Breast epithelium (tissue), 3 donors: ENCODE measurements at regions not wholly inside any gene's neighbourhood (a gene's known extent, or its start where the extent isn't known, plus 50 kb on each side); places are given as distances from the start of the nearest gene placed in this dataset.
"Not testable (repeated sequence)": the region's sequence is repeated elsewhere in the genome, so short reads cannot be mapped to it uniquely, and the experiment has no call there.

Experiments
- CTCF ChIP-seq, 3 donors: fragments of 450-650 bp; IDR thresholded peaks; one replicate each; pipeline ENCODE4 v1.5.1; 2016 to 2017; ENCODE audit warnings: antibody characterized with exemption in 3 of 3, mild to moderate bottlenecking in 3 of 3, moderate library complexity in 3 of 3
- POLR2A ChIP-seq: fragments of 450-650 bp; IDR thresholded peaks from one replicate; pipeline ENCODE4 v1.6.1; 2016; ENCODE audit warnings: antibody characterized with exemption, mild to moderate bottlenecking, moderate library complexity

- not testable (repeated sequence) for TF ChIP-seq CTCF (IDR thresholded peaks at IDR 0.05); POLR2A
These were observed 160.0 kb upstream of the PLGLB2 start for GRCh38 chr2:87587934-87588333.
